B cell (primary cell): ENCODE measurements at regions not wholly inside any gene's neighbourhood (a gene's known extent, or its start where the extent isn't known, plus 50 kb on each side); places are given as distances from the start of the nearest gene placed in this dataset.

ENCODE experiments used
- CTCF ChIP-seq: fragments of 200-600 bp; IDR thresholded peaks from one replicate; pipeline ENCODE4 v1.8.0; 2022; ENCODE audit warnings: antibody characterized with exemption, mild to moderate bottlenecking
- EZH2 ChIP-seq: IDR thresholded peaks from 2 replicates; pipeline ENCODE4 v1.6.1; 2012; ENCODE audit warnings: borderline replicate concordance, low read depth, mild to moderate bottlenecking, moderate library complexity, low read length; ENCODE audit not compliant: insufficient read depth, poor library complexity, severe bottlenecking

DNA sequence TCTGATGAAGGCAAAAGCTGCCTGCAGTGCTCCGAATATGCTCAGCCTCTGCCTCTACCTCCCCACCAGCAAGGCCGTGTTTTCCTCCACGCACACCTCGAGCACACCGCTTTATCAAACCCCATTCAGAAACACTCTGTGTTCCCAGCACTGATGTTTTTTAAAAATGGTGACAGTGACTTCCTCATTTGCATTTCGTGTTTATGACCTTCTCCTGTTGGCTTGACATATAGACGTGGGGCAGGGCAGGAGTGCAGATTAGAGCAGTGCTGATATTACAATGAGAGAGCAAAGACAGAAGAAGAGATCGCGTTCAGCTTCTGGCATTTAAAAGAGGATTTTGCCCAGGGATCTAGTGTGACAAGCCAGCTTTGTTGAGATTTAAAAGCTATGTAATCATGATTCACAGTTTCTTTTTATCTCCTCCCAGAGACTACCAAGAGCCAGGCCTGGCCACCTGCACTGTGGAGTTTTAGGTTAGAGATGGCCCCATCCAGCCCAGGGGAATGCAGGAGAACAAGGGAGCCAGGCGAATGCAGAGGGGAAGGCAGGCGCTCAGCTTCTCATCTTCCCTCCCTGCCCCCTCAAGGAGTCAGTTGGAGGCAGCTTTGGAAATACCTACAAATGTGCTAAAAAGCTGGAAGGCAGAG is 61.5 kb upstream of the NEDD4L start:
- TF ChIP-seq CTCF = no peak
- TF ChIP-seq EZH2 = no peak
